MCF 10A (cell line): ENCODE measurements at regions not wholly inside any gene's neighbourhood (a gene's known extent, or its start where the extent isn't known, plus 50 kb on each side); places are given as distances from the start of the nearest gene placed in this dataset.

Experiments
- BruUV-seq: library from RNA; stranded (reverse); fragments of 400-500 nt; replicated peaks from 2 replicates; lab custom pipeline; 2021; lab: Mats Ljungman, UMichigan
- CTCF ChIA-PET: fragments of 300-600 bp; sonication (Branson Sonifier 250); formaldehyde crosslinking; extraction: SDS; loops from one replicate; lab custom pipeline; 2021; ENCODE audit warnings: antibody characterized with exemption, inconsistent platforms; lab: Yijun Ruan, JAX
- POLR2A ChIA-PET: fragments of 300-600, 350-650 bp; sonication (Branson Sonifier 250); formaldehyde crosslinking; extraction: SDS; loops from one replicate; lab custom pipeline; 2020; ENCODE audit warnings: antibody characterized with exemption, inconsistent platforms; lab: Yijun Ruan, JAX
- DNase-seq: peaks from one replicate; pipeline ENCODE4 v3.0.0-alpha.2; 2018; ENCODE audit not compliant: unreplicated experiment
- H3K27ac Mint-ChIP-seq: one replicate; pipeline ENCODE4 v1.8.0; 2022; ENCODE audit warnings: mild to moderate bottlenecking, low read depth, mixed read lengths; ENCODE audit not compliant: unreplicated experiment
- H3K27me3 Mint-ChIP-seq: one replicate; pipeline ENCODE4 v1.8.0; 2022; ENCODE audit warnings: mixed read lengths; ENCODE audit not compliant: insufficient read depth, unreplicated experiment
- H3K36me3 Mint-ChIP-seq: one replicate; pipeline ENCODE4 v1.8.0; 2022; ENCODE audit warnings: mild to moderate bottlenecking, moderate library complexity, mixed read lengths; ENCODE audit not compliant: insufficient read depth, unreplicated experiment
- H3K4me1 Mint-ChIP-seq: one replicate; pipeline ENCODE4 v1.8.0; 2022; ENCODE audit warnings: mixed read lengths; ENCODE audit not compliant: insufficient read depth, unreplicated experiment
- H3K4me3 Mint-ChIP-seq: one replicate; pipeline ENCODE4 v1.8.0; 2022; ENCODE audit warnings: mild to moderate bottlenecking, moderate library complexity, mixed read lengths; ENCODE audit not compliant: unreplicated experiment
- H3K9me3 Mint-ChIP-seq: one replicate; pipeline ENCODE4 v1.8.0; 2022; ENCODE audit warnings: mixed read lengths; ENCODE audit not compliant: unreplicated experiment
- intact Hi-C: fragments of 100-400 bp; cut with micrococcal nuclease; formaldehyde crosslinking; loops from 2 replicates; pipeline ENCODE4 v1.14.1; 2022
- TF ChIP-seq, protein P1 (sequence below): fragments of 200-600 bp; IDR thresholded peaks from one replicate; pipeline ENCODE4 v1.8.0; 2022; ENCODE audit warnings: antibody characterized with exemption, mild to moderate bottlenecking; ENCODE audit not compliant: unreplicated experiment

- TF ChIP-seq, protein P1, sequence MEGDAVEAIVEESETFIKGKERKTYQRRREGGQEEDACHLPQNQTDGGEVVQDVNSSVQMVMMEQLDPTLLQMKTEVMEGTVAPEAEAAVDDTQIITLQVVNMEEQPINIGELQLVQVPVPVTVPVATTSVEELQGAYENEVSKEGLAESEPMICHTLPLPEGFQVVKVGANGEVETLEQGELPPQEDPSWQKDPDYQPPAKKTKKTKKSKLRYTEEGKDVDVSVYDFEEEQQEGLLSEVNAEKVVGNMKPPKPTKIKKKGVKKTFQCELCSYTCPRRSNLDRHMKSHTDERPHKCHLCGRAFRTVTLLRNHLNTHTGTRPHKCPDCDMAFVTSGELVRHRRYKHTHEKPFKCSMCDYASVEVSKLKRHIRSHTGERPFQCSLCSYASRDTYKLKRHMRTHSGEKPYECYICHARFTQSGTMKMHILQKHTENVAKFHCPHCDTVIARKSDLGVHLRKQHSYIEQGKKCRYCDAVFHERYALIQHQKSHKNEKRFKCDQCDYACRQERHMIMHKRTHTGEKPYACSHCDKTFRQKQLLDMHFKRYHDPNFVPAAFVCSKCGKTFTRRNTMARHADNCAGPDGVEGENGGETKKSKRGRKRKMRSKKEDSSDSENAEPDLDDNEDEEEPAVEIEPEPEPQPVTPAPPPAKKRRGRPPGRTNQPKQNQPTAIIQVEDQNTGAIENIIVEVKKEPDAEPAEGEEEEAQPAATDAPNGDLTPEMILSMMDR: no peak
- no peaks in the 10 kb centered on the region for H3K9me3 Mint-ChIP-seq
- POLR2A ChIA-PET: no interaction called here
- H3K4me3 Mint-ChIP-seq: no peak overlapping the region
- H3K27ac Mint-ChIP-seq: no peak overlapping the region
- no peak for DNase-seq
- CTCF ChIA-PET: interaction anchor here (0.6 kb wide), 1 partner anchor 59 kb away, joined by 3 read pairs; no protein-coding TSS in a partner anchor
- intact Hi-C loops: no loop called here
- H3K36me3 Mint-ChIP-seq: no peaks in the 10 kb centered on the region
- no peaks in the 10 kb centered on the region for H3K27me3 Mint-ChIP-seq
- BruUV-seq: no TSS peak
- peaks cover 5% of the 10 kb centered on the region for H3K4me1 Mint-ChIP-seq
Measured at GRCh38 chr11:45053736-45054446, 92.5 kb upstream of the PRDM11 start.

DNA sequence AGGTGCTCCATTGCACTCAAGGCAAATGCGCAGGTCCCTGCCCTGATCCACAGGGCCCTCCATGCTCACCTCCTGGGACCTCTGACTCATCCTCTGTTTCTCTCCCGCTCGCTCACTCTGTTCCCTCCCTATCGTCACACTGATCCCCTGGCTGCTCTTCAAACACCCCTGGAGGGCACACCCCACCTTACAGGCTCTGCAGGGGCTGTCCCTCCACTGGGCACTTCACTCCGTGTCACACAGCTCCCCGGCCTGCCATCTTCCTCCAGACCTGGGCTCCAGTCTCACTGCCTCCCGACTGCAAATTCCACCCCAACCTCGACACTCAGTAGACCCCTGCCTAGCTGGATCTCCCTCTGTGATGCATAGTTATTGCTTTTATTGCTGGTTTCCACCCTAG lies 91.5 kb upstream of the PRDM11 start:
- TF ChIP-seq, protein P1: no peak
- intact Hi-C loops: no loop called here
- H3K9me3 Mint-ChIP-seq: no peaks in the 10 kb centered on the region
- ChIA-PET CTCF (no interaction called here), POLR2A (no interaction called here)
- peaks cover 5% of the 10 kb centered on the region for H3K4me1 Mint-ChIP-seq
- no peak overlapping the region for H3K4me3 Mint-ChIP-seq
- no peak for DNase-seq
- H3K27me3 Mint-ChIP-seq: no peaks in the 10 kb centered on the region
- no peaks in the 10 kb centered on the region for H3K36me3 Mint-ChIP-seq
- no TSS peak for BruUV-seq
- no peak overlapping the region for H3K27ac Mint-ChIP-seq

- Mint-ChIP-seq H3K4me3 (no peak overlapping the region), H3K27me3 (no peaks in the 10 kb centered on the region), H3K9me3 (no peaks in the 10 kb centered on the region), H3K27ac (no peak overlapping the region), H3K4me1 (peaks cover 5% of the 10 kb centered on the region), H3K36me3 (no peaks in the 10 kb centered on the region)
- intact Hi-C loops: no loop called here
- CTCF ChIA-PET: interaction anchor here (0.6 kb wide), 1 partner anchor 283 kb away, joined by 3 read pairs; no protein-coding TSS in a partner anchor
- TF ChIP-seq, protein P1: no peak
- no TSS peak for BruUV-seq
- no peak for DNase-seq
- POLR2A ChIA-PET: no interaction called here
Measured at GRCh38 chr11:45056529-45056928, 89.9 kb upstream of the PRDM11 start.

DNA sequence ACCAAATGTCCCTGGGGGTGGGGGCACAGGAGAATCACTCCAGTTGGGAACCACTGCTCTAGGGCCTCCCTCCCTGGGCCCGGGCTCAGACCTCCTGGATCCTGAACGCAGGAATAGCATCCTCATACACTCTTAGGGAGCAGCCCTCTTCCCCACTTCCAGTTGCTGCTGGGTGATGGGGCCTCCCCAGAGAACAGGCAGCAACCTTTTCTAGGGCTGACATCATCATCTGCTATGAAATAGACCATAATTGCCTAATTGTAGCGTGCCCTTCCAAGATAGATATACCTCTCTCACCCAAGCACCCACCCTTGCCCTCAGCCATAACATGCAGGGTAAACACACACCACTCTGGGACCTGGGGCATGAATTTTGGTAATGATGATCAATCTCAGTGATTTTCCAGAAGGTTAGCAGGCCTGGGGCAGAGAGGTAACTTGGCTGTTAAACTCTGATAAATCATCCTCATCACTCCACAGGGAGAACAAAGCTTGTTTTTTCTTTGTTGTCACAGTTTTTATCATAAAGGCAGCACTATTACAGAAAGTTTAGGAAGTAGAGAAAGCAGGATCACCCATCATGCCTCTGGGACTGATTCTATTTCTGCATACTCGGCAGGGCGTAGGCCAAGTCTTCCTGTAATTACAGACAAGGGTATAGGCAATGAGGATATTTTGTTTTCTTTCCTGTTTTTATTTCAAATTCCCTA lies 88.3 kb upstream of the PRDM11 start:
- no peak for DNase-seq
- H3K4me1 Mint-ChIP-seq: peaks cover 5% of the 10 kb centered on the region
- TF ChIP-seq, protein P1: no peak
- H3K27ac Mint-ChIP-seq: no peak overlapping the region
- no peaks in the 10 kb centered on the region for H3K27me3 Mint-ChIP-seq
- H3K9me3 Mint-ChIP-seq: no peaks in the 10 kb centered on the region
- CTCF ChIA-PET: no interaction called here
- BruUV-seq: no TSS peak
- no peaks in the 10 kb centered on the region for H3K36me3 Mint-ChIP-seq
- POLR2A ChIA-PET: interaction anchor here (0.6 kb wide), 1 partner anchor 45 kb away, joined by 3 read pairs; no protein-coding TSS in a partner anchor
- intact Hi-C loops: no loop called here
- H3K4me3 Mint-ChIP-seq: no peak overlapping the region
